ENCODE measurements at regions not wholly inside any gene's neighbourhood (a gene's known extent, or its start where the extent isn't known, plus 50 kb on each side); places are given as distances from the start of the nearest gene placed in this dataset.

DNA sequence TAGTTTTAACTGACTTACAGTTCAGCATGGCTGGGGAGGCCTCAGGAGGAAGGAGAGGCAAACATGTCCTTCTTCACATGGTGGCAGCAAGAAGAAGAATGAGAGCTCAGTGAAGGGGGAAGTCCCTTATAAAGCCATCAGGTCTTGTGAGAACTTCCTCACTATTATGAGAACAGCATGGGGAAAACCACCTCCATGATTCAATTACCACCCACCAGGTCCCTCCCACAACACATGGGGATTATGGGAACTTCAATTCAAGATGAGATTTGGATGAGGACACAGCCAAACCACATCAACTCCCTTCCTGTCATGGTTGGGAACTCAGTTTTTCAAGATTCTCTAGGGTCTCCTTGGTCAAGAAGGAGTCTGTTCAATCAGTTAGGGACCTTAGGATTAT lies 432.9 kb upstream of the CNTN5 start:
- TF ChIP-seq, protein P1, sequence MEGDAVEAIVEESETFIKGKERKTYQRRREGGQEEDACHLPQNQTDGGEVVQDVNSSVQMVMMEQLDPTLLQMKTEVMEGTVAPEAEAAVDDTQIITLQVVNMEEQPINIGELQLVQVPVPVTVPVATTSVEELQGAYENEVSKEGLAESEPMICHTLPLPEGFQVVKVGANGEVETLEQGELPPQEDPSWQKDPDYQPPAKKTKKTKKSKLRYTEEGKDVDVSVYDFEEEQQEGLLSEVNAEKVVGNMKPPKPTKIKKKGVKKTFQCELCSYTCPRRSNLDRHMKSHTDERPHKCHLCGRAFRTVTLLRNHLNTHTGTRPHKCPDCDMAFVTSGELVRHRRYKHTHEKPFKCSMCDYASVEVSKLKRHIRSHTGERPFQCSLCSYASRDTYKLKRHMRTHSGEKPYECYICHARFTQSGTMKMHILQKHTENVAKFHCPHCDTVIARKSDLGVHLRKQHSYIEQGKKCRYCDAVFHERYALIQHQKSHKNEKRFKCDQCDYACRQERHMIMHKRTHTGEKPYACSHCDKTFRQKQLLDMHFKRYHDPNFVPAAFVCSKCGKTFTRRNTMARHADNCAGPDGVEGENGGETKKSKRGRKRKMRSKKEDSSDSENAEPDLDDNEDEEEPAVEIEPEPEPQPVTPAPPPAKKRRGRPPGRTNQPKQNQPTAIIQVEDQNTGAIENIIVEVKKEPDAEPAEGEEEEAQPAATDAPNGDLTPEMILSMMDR (IDR thresholded peaks at IDR 0.05), result no peak
- TF ChIP-seq POLR2A (IDR thresholded peaks at IDR 0.05) (no peak), POLR2AphosphoS5 (IDR thresholded peaks at IDR 0.05) (no peak)
- Histone ChIP-seq H3K9me3 (no peaks in the 10 kb centered on the region), H3K4me1 (no peaks in the 10 kb centered on the region), H3K27ac (no peak overlapping the region), H3K27me3 (no peaks in the 10 kb centered on the region), H3K4me3 (no peak overlapping the region), H3K36me3 (no peaks in the 10 kb centered on the region)
- DNase-seq (ENCODE audit: low spot score in 2 of 2), result no peak
- intact Hi-C loops (cut with DNase I; ENCODE audit: low total_unique reads), result no loop called here

- TF ChIP-seq POLR2AphosphoS5 (IDR thresholded peaks at IDR 0.05) (no peak), POLR2A (IDR thresholded peaks at IDR 0.05) (no peak)
- TF ChIP-seq, protein P1 (IDR thresholded peaks at IDR 0.05), result no peak
- intact Hi-C loops (cut with DNase I; ENCODE audit: low total_unique reads), result no loop called here
These were observed 430.8 kb upstream of the CNTN5 start for GRCh38 chr11:98589967-98590366.

DNA sequence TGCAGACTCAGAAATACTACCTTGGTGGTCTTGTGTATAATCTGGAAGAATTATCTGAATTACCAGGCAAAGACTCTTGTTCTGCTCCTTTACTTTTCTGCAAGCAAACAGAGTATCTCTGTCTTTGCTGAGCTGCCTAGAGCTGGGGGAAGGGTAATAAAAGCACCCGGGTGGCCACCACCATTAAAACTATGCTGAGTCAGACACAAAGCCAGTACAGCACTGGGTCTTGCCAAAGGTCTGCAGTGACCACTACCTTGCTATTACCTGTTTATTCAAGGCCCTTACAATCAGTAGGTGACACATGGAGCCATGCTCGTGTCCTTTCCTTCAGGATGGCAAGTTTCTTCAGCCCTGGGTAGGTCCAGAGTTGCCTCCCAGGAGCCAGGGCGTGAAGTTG lies 420.6 kb upstream of the CNTN5 start:
- Histone ChIP-seq H3K36me3 (no peaks in the 10 kb centered on the region), H3K4me3 (no peak overlapping the region), H3K4me1 (no peaks in the 10 kb centered on the region), H3K27ac (no peak overlapping the region), H3K9me3 (no peaks in the 10 kb centered on the region), H3K27me3 (no peaks in the 10 kb centered on the region)
- no peak for DNase-seq (ENCODE audit: low spot score in 2 of 2)
- intact Hi-C loops (cut with DNase I; ENCODE audit: low total_unique reads), result no loop called here
- no peak for TF ChIP-seq POLR2AphosphoS5 (IDR thresholded peaks at IDR 0.05)
- TF ChIP-seq, protein P1 (IDR thresholded peaks at IDR 0.05), result no peak
- no peak for TF ChIP-seq POLR2A (IDR thresholded peaks at IDR 0.05)

More at GRCh38 chr11:98589967-98590366, 430.8 kb upstream of the CNTN5 start:
- no peaks in the 10 kb centered on the region for H3K36me3 ChIP-seq
- H3K4me3 ChIP-seq, result no peak overlapping the region
- no peak for DNase-seq (ENCODE audit: low spot score in 2 of 2)
- H3K27ac ChIP-seq, result no peak overlapping the region
- peaks cover 0 to 6% of the 10 kb centered on the region in 2 donors for H3K9me3 ChIP-seq
- H3K27me3 ChIP-seq, result no peaks in the 10 kb centered on the region
- no peaks in the 10 kb centered on the region for H3K4me1 ChIP-seq

- intact Hi-C loops (cut with DNase I; ENCODE audit: low total_unique reads), result no loop called here
- no peak overlapping the region for H3K4me3 ChIP-seq
- DNase-seq (ENCODE audit: low spot score in 2 of 2), result no peak
- TF ChIP-seq POLR2AphosphoS5 (IDR thresholded peaks at IDR 0.05) (no peak), POLR2A (IDR thresholded peaks at IDR 0.05) (no peak)
- TF ChIP-seq, protein P1 (IDR thresholded peaks at IDR 0.05), result no peak
- H3K27me3 ChIP-seq, result no peaks in the 10 kb centered on the region
- H3K4me1 ChIP-seq, result no peaks in the 10 kb centered on the region
- H3K27ac ChIP-seq, result no peak overlapping the region
- H3K36me3 ChIP-seq, result no peaks in the 10 kb centered on the region
- H3K9me3 ChIP-seq, result no peaks in the 10 kb centered on the region
These were observed 419.7 kb upstream of the CNTN5 start for GRCh38 chr11:98600786-98601773.

GRCh38 chr11:98616098-98616655 lies 404.6 kb upstream of the CNTN5 start:
- Histone ChIP-seq H3K4me3 (no peak overlapping the region), H3K27ac (no peak overlapping the region), H3K36me3 (no peaks in the 10 kb centered on the region), H3K4me1 (no peaks in the 10 kb centered on the region), H3K27me3 (no peaks in the 10 kb centered on the region), H3K9me3 (peaks cover 12 to 13% of the 10 kb centered on the region in 2 donors)
- TF ChIP-seq POLR2A (IDR thresholded peaks at IDR 0.05) (no peak), POLR2AphosphoS5 (IDR thresholded peaks at IDR 0.05) (no peak)
- TF ChIP-seq, protein P1 (IDR thresholded peaks at IDR 0.05), result no peak
- intact Hi-C loops (cut with DNase I; ENCODE audit: low total_unique reads), result no loop called here
- no peak for DNase-seq (ENCODE audit: low spot score in 2 of 2)

All from breast epithelium (tissue), 4 donors.